GM19239 (cell line): ENCODE measurements at regions not wholly inside any gene's neighbourhood (a gene's known extent, or its start where the extent isn't known, plus 50 kb on each side); places are given as distances from the start of the nearest gene placed in this dataset.
"Not testable (repeated sequence)": the region's sequence is repeated elsewhere in the genome, so short reads cannot be mapped to it uniquely, and the experiment has no call there.

Experiments
- DNase-seq: peaks from one replicate; pipeline ENCODE4 v3.0.0; 2011; ENCODE audit warnings: low spot score; ENCODE audit not compliant: insufficient read length
- FAIRE-seq: peaks from 2 replicates; lab custom pipeline; 2011; peaks lifted over from hg19 to GRCh38; lab: Jason Lieb, UNC

GRCh38 chr2:174697255-174697654, 67.0 kb downstream of the CHRNA1 start:
- FAIRE-seq (peak; percentile 91), DNase-seq (peak; percentile 70)

DNA sequence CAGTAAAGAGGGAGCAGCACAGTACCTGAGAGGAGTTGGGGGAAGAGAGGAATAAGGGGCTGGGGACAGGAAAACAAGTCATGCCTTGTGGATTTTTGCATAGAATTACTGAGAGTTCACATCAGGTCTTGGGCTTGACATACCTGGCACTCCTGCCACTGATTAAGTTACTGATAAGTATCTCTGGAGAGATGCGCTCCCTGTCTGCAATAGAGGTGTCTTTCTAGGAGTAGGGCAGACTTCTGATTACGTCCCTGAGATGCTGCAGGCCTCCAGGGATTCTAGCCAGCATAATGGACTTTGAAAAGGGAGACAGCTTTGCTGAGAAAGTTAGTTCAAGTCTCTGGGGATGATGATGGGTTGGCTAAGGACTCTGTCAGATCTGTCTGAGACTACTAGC, 69.4 kb downstream of the CHRNA1 start:
- no peak for FAIRE-seq

GRCh38 chr2:174694196-174694878, 69.9 kb downstream of the CHRNA1 start:
- no peak for FAIRE-seq
- no peak for DNase-seq

More for the DNA sequence above, 69.4 kb downstream of the CHRNA1 start:
- no peak for DNase-seq

DNA sequence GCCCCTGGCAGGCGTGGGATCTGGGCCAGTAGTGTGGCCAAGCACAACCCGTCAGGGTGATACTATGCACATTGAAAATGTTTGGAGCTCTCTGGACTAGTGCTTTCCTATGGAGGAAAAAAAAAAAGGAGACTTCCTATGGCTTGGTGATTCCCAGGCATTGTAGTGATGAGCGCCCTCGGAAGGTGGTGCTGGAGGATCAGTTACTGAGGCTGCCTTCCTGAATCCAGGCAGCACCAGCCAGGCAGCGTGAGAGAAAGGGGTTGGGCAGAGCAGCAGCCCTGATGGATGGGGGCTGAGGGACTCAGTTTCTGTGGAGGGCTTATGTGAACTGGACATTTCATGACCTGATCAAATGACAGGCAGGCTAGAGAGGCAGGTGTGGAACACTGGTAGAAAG, 70.9 kb downstream of the CHRNA1 start:
- FAIRE-seq (no peak), DNase-seq (no peak)

GRCh38 chr2:174692256-174692919, 71.9 kb downstream of the CHRNA1 start:
- DNase-seq, result no peak

GRCh38 chr2:174691201-174691779, 73.0 kb downstream of the CHRNA1 start:
- no peak for DNase-seq
- no peak for FAIRE-seq

More at GRCh38 chr2:174692256-174692919, 71.9 kb downstream of the CHRNA1 start:
- no peak for FAIRE-seq

DNA sequence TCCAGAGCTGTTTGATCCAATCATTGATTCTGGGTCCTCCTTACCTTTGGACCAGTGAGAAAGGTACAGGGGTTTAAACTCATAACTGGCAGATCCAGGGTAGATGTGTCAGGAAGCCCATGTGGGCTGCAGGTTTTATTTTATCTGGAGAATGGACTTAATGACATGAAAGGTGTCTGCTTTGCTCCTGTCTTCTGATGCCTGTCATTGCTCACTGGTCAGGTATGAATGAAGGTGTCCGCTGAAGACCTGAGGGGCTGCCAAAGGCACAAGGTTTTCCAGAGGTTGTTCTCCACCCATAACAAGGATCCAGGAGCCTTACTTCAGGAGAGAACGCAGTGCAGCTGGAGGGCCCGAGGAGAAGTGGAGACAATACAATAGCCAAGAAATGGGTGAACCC, 74.2 kb downstream of the CHRNA1 start:
- no peak for FAIRE-seq
- DNase-seq, result no peak

GRCh38 chr2:174688079-174688478, 76.2 kb downstream of the CHRNA1 start:
- no peak for DNase-seq
- FAIRE-seq, result no peak

DNA sequence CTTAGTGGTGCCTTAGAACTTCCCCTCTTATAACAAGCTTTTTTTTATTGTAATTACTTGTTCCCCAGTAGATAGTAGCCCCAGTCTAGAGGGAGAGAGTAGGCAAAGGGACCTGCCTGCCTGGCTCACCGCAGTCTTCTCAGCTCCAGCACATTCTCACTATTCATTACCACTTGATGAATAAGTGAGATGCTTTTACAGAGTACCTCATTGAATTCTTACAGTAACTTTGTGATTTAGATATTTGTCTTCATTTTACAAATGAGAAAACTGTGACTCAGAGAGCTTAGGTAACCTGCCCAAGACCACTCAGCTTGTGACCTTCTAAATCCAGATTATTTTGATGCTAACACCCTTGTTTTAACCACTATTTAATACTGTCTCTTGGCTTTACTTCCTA, 77.8 kb downstream of the CHRNA1 start:
- no peak for DNase-seq
- no peak for FAIRE-seq

DNA sequence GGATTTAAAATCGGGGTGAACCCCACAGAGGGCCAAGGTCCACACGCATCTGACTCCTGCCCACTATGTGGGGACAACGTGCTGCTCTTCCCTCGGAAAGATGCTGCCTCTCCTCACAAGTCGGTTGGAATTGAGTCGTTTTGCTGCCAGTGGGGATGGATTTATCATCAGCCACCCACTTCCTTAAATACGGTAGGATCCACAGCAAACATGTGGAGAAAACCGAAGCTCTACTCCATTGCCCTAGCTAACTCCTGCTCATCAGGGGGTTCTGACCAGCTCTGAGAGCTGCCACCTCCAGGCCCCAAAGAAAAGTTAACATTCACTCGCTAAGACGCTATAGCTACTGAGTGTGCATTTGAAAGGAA, 80.9 kb downstream of the CHRNA1 start:
- peak; percentile 50 for DNase-seq
- peak; percentile 66 for FAIRE-seq

DNA sequence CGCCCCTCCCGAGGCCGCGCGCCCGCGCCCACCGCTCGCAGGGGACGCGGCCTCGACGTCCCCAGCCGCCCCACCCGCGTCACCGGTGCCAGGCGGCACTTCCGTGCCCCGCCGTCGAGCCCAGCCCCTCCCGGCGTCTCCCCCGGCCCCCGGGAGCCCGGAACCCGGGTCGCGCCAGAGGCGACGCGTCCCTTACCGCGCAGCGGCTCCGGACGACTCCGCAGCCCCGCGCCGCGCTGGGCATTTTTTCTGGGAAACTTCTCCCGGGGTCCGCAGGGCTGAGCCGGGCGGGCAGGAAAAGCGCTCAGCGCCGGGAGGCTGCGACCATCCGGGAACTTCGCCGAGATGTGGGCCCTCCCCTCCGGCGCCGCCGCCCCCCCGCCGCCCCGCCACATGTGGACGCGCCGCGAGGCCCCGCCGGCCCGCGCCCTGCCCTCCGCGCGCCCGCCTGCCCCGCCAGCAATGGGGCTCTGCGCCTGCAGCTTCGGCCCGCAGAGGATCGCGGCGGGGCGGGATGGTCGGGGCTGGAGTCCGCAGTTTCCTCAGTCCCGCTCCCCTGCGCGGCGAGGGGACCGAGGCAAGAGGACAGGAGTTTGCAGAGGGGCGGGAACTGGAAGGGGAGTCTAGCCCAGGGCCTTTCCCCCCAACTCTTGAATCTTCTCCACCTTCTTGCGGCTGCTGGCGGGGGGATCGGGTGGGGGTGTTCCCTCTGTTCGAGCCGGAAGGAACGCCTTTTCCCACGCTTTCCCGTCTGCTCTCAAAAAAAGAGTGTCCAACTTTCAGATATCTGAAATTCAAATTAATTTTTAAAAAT, 81.5 kb downstream of the CHRNA1 start:
- DNase-seq (peak; percentile 61), FAIRE-seq (no peak)

DNA sequence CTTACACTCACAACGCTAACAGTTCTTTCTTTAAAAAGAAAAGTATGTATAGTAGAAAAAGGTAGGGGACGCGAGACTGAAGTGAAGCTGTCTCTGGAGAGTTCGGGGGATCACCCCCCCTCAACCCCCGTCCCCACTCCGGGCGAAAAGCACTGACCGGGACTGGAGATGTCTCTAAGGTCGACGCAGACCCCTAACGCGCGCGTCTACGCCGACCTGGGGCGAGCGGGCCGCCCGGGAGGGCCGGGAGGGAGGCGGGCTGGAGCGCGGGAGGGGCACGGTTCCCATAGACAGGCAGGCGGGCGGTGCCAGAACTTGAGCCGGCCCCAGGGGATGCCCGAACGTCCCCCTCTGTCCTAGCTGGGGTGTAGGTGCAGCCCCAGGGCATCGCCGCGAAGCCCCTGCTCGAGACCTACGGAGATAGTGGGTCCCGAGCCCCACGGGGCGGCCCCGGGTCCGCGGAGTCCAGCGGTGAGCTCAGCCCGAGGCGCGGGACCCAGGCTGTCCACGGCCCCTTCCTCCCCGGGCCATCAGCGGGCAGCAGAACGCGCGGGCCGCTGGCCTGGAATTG, 82.2 kb downstream of the CHRNA1 start:
- DNase-seq (peak; percentile 44), FAIRE-seq (peak; percentile 71)

DNA sequence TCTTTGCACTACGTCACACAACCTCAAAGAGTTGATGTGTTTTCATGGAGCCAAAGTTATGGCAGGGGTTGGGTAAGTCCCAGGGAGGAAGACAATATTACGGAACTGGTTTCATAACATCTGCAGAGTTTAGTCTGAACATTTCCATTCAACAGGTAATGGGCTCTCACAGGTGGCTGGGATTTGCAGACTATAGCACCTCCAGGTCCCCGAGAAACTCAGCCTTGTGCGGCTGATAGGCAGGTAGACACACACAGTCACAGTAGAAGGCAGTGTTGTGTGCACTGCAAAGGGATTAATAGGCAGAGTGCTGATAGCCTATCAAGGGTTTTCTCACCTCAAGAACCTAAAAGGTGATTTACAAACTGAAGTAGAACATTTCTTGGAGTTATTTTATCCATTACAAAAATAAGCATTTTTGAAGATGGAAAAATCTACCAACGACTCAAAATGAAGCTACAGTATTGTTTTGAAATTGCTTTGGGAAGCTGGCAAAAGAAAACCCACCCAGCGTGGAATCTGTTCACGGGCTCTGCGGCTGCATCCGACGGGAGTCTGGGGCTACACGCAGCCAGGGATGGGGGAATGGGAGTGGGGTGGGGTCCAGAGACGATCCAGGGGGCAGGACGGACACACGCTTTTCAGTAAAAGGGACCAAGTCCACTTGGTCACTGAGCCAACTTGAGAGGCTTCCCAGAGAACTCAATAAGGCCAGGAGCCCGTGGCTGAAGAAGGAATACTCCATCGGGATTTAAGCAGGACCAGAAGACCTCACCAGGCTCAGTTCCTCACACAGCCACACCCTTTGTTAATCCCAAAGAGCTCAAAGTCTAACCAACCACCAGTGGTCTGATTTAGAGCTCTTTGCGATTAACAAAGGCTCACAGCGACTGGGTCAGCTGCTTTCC, 82.9 kb downstream of the CHRNA1 start:
- DNase-seq, result no peak
- FAIRE-seq, result peak; percentile 21

DNA sequence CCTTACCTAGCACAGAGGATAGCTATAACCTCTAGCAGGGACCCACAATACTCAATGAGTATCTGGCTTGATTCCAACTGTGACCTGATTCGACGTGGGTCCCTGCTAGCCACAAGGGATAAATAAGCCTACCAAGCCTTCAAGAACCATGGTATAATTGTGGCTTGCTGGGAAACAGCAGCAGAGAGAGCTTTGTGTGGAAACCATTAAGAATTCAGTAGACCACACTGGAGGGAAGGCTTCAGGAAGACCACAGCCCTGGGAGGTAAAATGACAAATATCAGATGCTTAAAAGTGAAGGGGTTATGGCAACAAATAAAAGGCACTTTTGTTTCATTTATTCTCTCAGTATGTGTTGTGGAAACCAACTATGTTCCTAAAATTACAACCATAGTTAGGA, 82.6 kb upstream of the WIPF1 start:
- no peak for FAIRE-seq
- no peak for DNase-seq

GRCh38 chr2:174678395-174678794, 80.8 kb upstream of the WIPF1 start:
- FAIRE-seq (no peak), DNase-seq (no peak)

DNA sequence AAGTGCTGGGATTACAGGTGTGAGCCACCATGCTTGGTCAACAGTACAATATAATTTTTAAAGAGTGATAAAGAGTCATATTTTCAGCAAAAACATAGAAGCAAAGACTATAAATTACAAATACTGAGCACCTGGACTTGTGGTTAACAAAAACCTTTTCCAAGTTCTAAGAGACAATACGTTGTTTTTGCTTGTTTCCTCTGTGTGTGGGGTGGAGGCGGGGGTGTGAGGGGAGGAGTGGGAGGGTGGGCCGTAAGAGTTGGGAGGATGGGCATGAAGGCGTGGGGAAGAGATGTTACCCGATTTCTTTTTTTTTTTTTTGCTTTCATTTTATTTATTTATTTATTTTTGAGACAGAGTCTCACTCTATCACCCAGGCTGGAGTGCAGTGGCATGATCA, 78.0 kb upstream of the WIPF1 start:
- DNase-seq, result no peak
- FAIRE-seq, result no peak

DNA sequence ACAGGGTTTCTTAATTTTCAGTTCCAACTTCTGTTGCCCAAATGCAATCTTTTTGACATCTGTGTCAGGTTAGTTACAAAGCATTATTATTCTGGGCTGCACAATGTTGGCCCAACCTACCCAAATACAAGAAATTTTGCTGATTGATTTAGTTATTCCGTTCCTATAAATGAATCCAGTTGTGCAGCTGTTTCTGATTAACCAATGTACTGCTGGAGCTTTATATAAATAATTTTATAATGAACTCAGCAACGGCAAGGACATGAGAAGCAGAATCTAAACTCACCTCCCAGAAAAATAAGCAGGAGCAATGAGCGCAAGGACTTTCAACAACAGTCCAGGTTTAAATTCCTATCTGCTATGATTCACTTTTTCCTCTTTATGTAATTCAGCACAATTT, 76.3 kb upstream of the WIPF1 start:
- FAIRE-seq, result no peak

GRCh38 chr2:174673440-174673839, 75.8 kb upstream of the WIPF1 start:
- FAIRE-seq, result no peak
- no peak for DNase-seq

More for the DNA sequence above, 76.3 kb upstream of the WIPF1 start:
- DNase-seq, result no peak

- not testable (repeated sequence) for FAIRE-seq
These were observed 73.9 kb upstream of the WIPF1 start for GRCh38 chr2:174671532-174671931.

More at GRCh38 chr2:174671532-174671931, 73.9 kb upstream of the WIPF1 start:
- DNase-seq, result not testable (repeated sequence)
